IMR-90 (cell line): ENCODE measurements at regions not wholly inside any gene's neighbourhood (a gene's known extent, or its start where the extent isn't known, plus 50 kb on each side); places are given as distances from the start of the nearest gene placed in this dataset.

ENCODE experiments used
- ATAC-seq: fragments of 200-7000 bp; cut with Tn5 transposase; 2 replicates; pipeline ENCODE4 v1.9.1; 2020; ENCODE audit warnings: low read depth, mild to moderate bottlenecking, moderate library complexity
- BruUV-seq: library from RNA; stranded (reverse); fragments of 400-500 nt; replicated peaks from 2 replicates; lab custom pipeline; 2021; lab: Mats Ljungman, UMichigan
- CTCF ChIA-PET: fragments of 300-600 bp; formaldehyde crosslinking; extraction: SDS; loops from one replicate; lab custom pipeline; 2021; ENCODE audit warnings: antibody characterized with exemption; lab: Yijun Ruan, JAX
- POLR2A ChIA-PET: fragments of 300-600 bp; sonication (Branson Sonifier 250); formaldehyde crosslinking; loops from one replicate; lab custom pipeline; 2022; ENCODE audit warnings: antibody characterized with exemption; ENCODE audit not compliant: unreplicated experiment; lab: Charles Lee
- DNase-seq: peaks from one replicate; pipeline ENCODE4 v3.0.0; 2013
- H2AFZ ChIP-seq: replicated peaks from 2 replicates; pipeline ENCODE3; 2013; ENCODE audit warnings: low read length, mild to moderate bottlenecking; ENCODE audit not compliant: poor library complexity
- H2AK5ac ChIP-seq: 2 replicates; pipeline ENCODE4 v1.6.1; 2013; ENCODE audit warnings: low read depth, low read length, inconsistent platforms
- H2AK9ac ChIP-seq: replicated peaks from 2 replicates; pipeline ENCODE3; 2013; ENCODE audit warnings: mild to moderate bottlenecking, low read depth, low read length, moderate library complexity; ENCODE audit not compliant: poor library complexity
- H2BK120ac ChIP-seq: 2 replicates; pipeline ENCODE4 v1.6.1; 2013; ENCODE audit warnings: low read depth, low read length, inconsistent platforms
- H2BK15ac ChIP-seq: 3 replicates; pipeline ENCODE4 v1.6.1; 2013; ENCODE audit warnings: low read depth, low read length, inconsistent platforms
- H2BK20ac ChIP-seq: 2 replicates; pipeline ENCODE4 v1.6.1; 2013; ENCODE audit warnings: low read depth, mild to moderate bottlenecking, inconsistent platforms, low read length, moderate library complexity
- H2BK5ac ChIP-seq: 2 replicates; pipeline ENCODE4 v1.6.1; 2013; ENCODE audit warnings: mild to moderate bottlenecking, low read depth, low read length, inconsistent platforms; ENCODE audit not compliant: poor library complexity, severe bottlenecking
- H3K14ac ChIP-seq: replicated peaks from 2 replicates; pipeline ENCODE4 v1.6.1; 2013; ENCODE audit warnings: low read depth, low read length, inconsistent platforms
- H3K18ac ChIP-seq: 2 replicates; pipeline ENCODE4 v1.6.1; 2013; ENCODE audit warnings: low read depth, low read length, control low read depth
- H3K23ac ChIP-seq: 2 replicates; pipeline ENCODE4 v1.6.1; 2013; ENCODE audit warnings: low read depth, low read length, inconsistent platforms
- H3K27ac ChIP-seq: 2 replicates; pipeline ENCODE4 v1.5.1; 2013; ENCODE audit warnings: mild to moderate bottlenecking, control low read depth, low read length; ENCODE audit not compliant: insufficient read depth
- H3K27me3 ChIP-seq: 2 replicates; pipeline ENCODE4 v1.6.1; 2013; ENCODE audit warnings: low read length; ENCODE audit not compliant: control insufficient read depth, insufficient read depth
- H3K36me3 ChIP-seq: 2 replicates; pipeline ENCODE4 v1.6.1; 2013; ENCODE audit warnings: low read length, mixed read lengths; ENCODE audit not compliant: control insufficient read depth, insufficient read depth
- H3K4ac ChIP-seq: 2 replicates; pipeline ENCODE4 v1.6.1; 2013; ENCODE audit warnings: low read depth, low read length, inconsistent platforms
- H3K4me1 ChIP-seq: 2 replicates; pipeline ENCODE4 v1.6.1; 2013; ENCODE audit warnings: low read length, mixed read lengths; ENCODE audit not compliant: control insufficient read depth, insufficient read depth
- H3K4me2 ChIP-seq: 2 replicates; pipeline ENCODE4 v1.6.1; 2013; ENCODE audit warnings: low read depth, mild to moderate bottlenecking, control low read depth, low read length, moderate library complexity
- H3K4me3 ChIP-seq: 2 replicates; pipeline ENCODE4 v1.5.1; 2013; ENCODE audit warnings: low read depth, mild to moderate bottlenecking, control low read depth, low read length, moderate library complexity; ENCODE audit not compliant: insufficient read depth
- H3K56ac ChIP-seq: 2 replicates; pipeline ENCODE4 v1.6.1; 2013; ENCODE audit warnings: low read length, inconsistent platforms; ENCODE audit not compliant: insufficient read depth; ENCODE audit errors: extremely low read depth
- H3K79me1 ChIP-seq, 2 experiments: 2 replicates each; pipeline ENCODE4 v1.6.1; 2013; ENCODE audit warnings: low read length in 2 of 2, inconsistent platforms in 1 of 2, low read depth in 1 of 2
- H3K9ac ChIP-seq: 2 replicates; pipeline ENCODE4 v1.6.1; 2013; ENCODE audit warnings: low read depth, low read length, control low read depth
- H3K9me1 ChIP-seq: 2 replicates; pipeline ENCODE4 v1.6.1; 2013; ENCODE audit warnings: low read length, inconsistent platforms; ENCODE audit not compliant: insufficient read depth
- H3K9me3 ChIP-seq: 2 replicates; pipeline ENCODE4 v1.6.1; 2013; ENCODE audit warnings: low read length; ENCODE audit not compliant: control insufficient read depth, insufficient read depth
- H4K20me1 ChIP-seq: 2 replicates; pipeline ENCODE4 v1.6.1; 2013; ENCODE audit warnings: low read length, inconsistent platforms; ENCODE audit not compliant: insufficient read depth
- H4K5ac ChIP-seq: 2 replicates; pipeline ENCODE4 v1.6.1; 2013; ENCODE audit warnings: mild to moderate bottlenecking, low read depth, low read length, control low read depth
- H4K8ac ChIP-seq, 2 experiments: 2 replicates each; pipeline ENCODE4 v1.6.1; 2013; ENCODE audit warnings: low read depth in 2 of 2, low read length in 2 of 2, control low read depth in 1 of 2, inconsistent platforms in 1 of 2
- H4K91ac ChIP-seq: 2 replicates; pipeline ENCODE4 v1.6.1; 2013; ENCODE audit warnings: low read depth, low read length, inconsistent platforms; ENCODE audit not compliant: insufficient read depth
- BHLHE40 ChIP-seq: fragments of 150-350 bp; IDR thresholded peaks from 2 replicates; pipeline ENCODE4 v1.6.1; 2016; ENCODE audit warnings: mild to moderate bottlenecking, low read depth, low read length
- CEBPB ChIP-seq: IDR thresholded peaks from 2 replicates; pipeline ENCODE4 v1.6.1; 2012; ENCODE audit warnings: low read depth, low read length, improper control_type of control experiment
- MAZ ChIP-seq: IDR thresholded peaks from 2 replicates; pipeline ENCODE4 v1.6.1; 2012; ENCODE audit warnings: low read depth, mild to moderate bottlenecking, low read length, improper control_type of control experiment, moderate library complexity, borderline replicate concordance
- NFE2L2 ChIP-seq: fragments of 150-350 bp; IDR thresholded peaks from 2 replicates; pipeline ENCODE4 v1.6.1; 2016; ENCODE audit warnings: low read depth, mild to moderate bottlenecking, low read length
- RAD21 ChIP-seq: IDR thresholded peaks from 2 replicates; pipeline ENCODE4 v1.6.1; 2012; ENCODE audit warnings: low read length, improper control_type of control experiment
- RFX5 ChIP-seq: IDR thresholded peaks from 2 replicates; pipeline ENCODE4 v1.8.0; 2012; ENCODE audit warnings: low read depth, mild to moderate bottlenecking, low read length, moderate library complexity
- SMC3 ChIP-seq: fragments of 150-350 bp; IDR thresholded peaks from 2 replicates; pipeline ENCODE4 v1.6.1; 2016; ENCODE audit warnings: low read depth, mild to moderate bottlenecking, antibody characterized with exemption, low read length, moderate library complexity
- WGBS, 2 experiments: methylation state at CpG; one replicate each; pipeline versions ENCODE4 v1.1.5 to v1.1.7; 2013; ENCODE audit warnings: missing lambda C conversion rate in 2 of 2; ENCODE audit not compliant: insufficient read length in 1 of 2; ENCODE audit errors: extremely low coverage in 2 of 2; 5-methylcytosine and 5-hydroxymethylcytosine counted together
- dilution Hi-C: fragments of 300-500 bp; cut with HindIII; formaldehyde crosslinking; loops from one replicate; pipeline ENCODE4 v1.14.3; 2018; ENCODE audit warnings: low sequenced_read_pairs; ENCODE audit not compliant: unreplicated experiment
- in situ Hi-C: fragments of 300-500 bp; cut with MboI; formaldehyde crosslinking; loops from 3 replicates; pipeline ENCODE4 v1.14.3; 2019; ENCODE audit warnings: low sequenced_read_pairs, inconsistent platforms, mixed read lengths
- intact Hi-C: fragments of 100-400 bp; cut with micrococcal nuclease; formaldehyde crosslinking; loops from 2 replicates; pipeline ENCODE4 v1.10.0; 2022
- TF ChIP-seq, protein P1 (sequence below): conservative IDR thresholded peaks from 2 replicates; pipeline ENCODE4 v1.5.1; 2012; ENCODE audit warnings: mild to moderate bottlenecking, low read depth, low read length, improper control_type of control experiment

DNA sequence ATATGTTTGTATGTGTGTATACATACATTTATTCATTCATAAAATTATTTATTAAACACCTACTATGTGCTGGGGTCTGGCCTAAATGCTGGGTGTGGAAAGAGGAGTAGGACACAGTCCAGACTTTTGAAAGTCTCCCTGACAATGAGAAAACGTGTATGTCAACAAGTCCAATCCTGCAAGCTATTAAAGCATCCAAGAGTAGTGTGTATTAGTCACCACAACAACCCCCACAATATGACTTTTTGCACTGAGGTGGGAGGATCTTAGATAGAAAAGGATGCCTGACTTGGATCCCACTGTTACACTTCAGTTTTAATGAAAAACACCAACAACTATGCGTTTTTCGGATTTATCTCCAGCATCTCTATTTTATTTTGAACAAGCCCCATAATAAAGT is 446.4 kb downstream of the EPHA4 start:
- ATAC-seq = no peak
- Histone ChIP-seq H3K18ac (no peak overlapping the region), H3K9me1 (no peaks in the 10 kb centered on the region), H4K5ac (no peak overlapping the region), H3K4me1 (no peaks in the 10 kb centered on the region), H4K8ac (no peak overlapping the region), H3K14ac (no peak overlapping the region), H3K4me3 (no peak overlapping the region), H3K23ac (no peak overlapping the region), H3K79me1 (no peaks in the 10 kb centered on the region), H3K27me3 (no peaks in the 10 kb centered on the region), H2BK15ac (no peak overlapping the region), H4K20me1 (no peaks in the 10 kb centered on the region), H2AK5ac (no peak overlapping the region), H2BK5ac (no peak overlapping the region), H3K36me3 (no peaks in the 10 kb centered on the region), H3K56ac (no peak overlapping the region), H3K9me3 (peaks cover 6% of the 10 kb centered on the region; the same call in 1 of the 2 replicates), H2AK9ac (no peak overlapping the region), H4K91ac (no peak overlapping the region), H2BK120ac (no peak overlapping the region), H3K27ac (no peak overlapping the region), H2BK20ac (no peak overlapping the region), H3K4me2 (no peak overlapping the region), H3K4ac (no peak overlapping the region), H3K9ac (no peak overlapping the region), H2AFZ (no peak overlapping the region)
- no CpG with 5 or more reads among the region's 3 CpGs for WGBS, 2 experiments
- CTCF ChIA-PET = no interaction called here
- POLR2A ChIA-PET = no interaction called here
- in situ Hi-C loops (no loop called here), intact Hi-C loops (no loop called here), dilution Hi-C loops (no loop called here)
- no TSS peak for BruUV-seq
- peak; percentile 27 for DNase-seq
- TF ChIP-seq NFE2L2 (no peak), CEBPB (no peak), RFX5 (no peak), RAD21 (no peak), BHLHE40 (no peak), MAZ (no peak), SMC3 (no peak)
- TF ChIP-seq, protein P1, sequence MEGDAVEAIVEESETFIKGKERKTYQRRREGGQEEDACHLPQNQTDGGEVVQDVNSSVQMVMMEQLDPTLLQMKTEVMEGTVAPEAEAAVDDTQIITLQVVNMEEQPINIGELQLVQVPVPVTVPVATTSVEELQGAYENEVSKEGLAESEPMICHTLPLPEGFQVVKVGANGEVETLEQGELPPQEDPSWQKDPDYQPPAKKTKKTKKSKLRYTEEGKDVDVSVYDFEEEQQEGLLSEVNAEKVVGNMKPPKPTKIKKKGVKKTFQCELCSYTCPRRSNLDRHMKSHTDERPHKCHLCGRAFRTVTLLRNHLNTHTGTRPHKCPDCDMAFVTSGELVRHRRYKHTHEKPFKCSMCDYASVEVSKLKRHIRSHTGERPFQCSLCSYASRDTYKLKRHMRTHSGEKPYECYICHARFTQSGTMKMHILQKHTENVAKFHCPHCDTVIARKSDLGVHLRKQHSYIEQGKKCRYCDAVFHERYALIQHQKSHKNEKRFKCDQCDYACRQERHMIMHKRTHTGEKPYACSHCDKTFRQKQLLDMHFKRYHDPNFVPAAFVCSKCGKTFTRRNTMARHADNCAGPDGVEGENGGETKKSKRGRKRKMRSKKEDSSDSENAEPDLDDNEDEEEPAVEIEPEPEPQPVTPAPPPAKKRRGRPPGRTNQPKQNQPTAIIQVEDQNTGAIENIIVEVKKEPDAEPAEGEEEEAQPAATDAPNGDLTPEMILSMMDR = no peak
